Lower lobe of right lung (tissue), 2 donors: ENCODE measurements at regions not wholly inside any gene's neighbourhood (a gene's known extent, or its start where the extent isn't known, plus 50 kb on each side); places are given as distances from the start of the nearest gene placed in this dataset.

Source experiments
- ATAC-seq, 2 donors: fragments of 200-7000 bp; cut with Tn5 transposase; one replicate each; pipeline ENCODE4 v1.9.1; 2020 to 2022; ENCODE audit warnings: mild to moderate bottlenecking in 2 of 2, moderate library complexity in 2 of 2
- DNase-seq: peaks from one replicate; pipeline ENCODE4 v3.0.0-alpha.2; 2020
- H3K27ac ChIP-seq: fragments of 200-600 bp; one replicate; pipeline ENCODE4 v1.8.0; 2022
- H3K27me3 ChIP-seq: fragments of 200-600 bp; one replicate; pipeline ENCODE4 v1.8.0; 2022; ENCODE audit warnings: low read depth
- H3K36me3 ChIP-seq: fragments of 200-600 bp; one replicate; pipeline ENCODE4 v1.8.0; 2022; ENCODE audit warnings: mild to moderate bottlenecking
- H3K4me1 ChIP-seq: fragments of 200-600 bp; one replicate; pipeline ENCODE4 v1.8.0; 2022
- H3K4me3 ChIP-seq: fragments of 200-600 bp; one replicate; pipeline ENCODE4 v1.8.0; 2022; ENCODE audit warnings: mild to moderate bottlenecking
- H3K9me3 ChIP-seq: fragments of 200-600 bp; one replicate; pipeline ENCODE4 v1.8.0; 2022
- intact Hi-C: fragments of 100-400 bp; cut with DNase I; formaldehyde crosslinking; loops from one replicate; pipeline ENCODE4 v1.11.0; 2022
- TF ChIP-seq, protein P1 (sequence below): fragments of 200-600 bp; IDR thresholded peaks from one replicate; pipeline ENCODE4 v1.8.0; 2022; ENCODE audit warnings: antibody characterized with exemption, mild to moderate bottlenecking
- donor health status: DM: no; HTN: yes; CAD: no; lungs with severe emphysema.

DNA sequence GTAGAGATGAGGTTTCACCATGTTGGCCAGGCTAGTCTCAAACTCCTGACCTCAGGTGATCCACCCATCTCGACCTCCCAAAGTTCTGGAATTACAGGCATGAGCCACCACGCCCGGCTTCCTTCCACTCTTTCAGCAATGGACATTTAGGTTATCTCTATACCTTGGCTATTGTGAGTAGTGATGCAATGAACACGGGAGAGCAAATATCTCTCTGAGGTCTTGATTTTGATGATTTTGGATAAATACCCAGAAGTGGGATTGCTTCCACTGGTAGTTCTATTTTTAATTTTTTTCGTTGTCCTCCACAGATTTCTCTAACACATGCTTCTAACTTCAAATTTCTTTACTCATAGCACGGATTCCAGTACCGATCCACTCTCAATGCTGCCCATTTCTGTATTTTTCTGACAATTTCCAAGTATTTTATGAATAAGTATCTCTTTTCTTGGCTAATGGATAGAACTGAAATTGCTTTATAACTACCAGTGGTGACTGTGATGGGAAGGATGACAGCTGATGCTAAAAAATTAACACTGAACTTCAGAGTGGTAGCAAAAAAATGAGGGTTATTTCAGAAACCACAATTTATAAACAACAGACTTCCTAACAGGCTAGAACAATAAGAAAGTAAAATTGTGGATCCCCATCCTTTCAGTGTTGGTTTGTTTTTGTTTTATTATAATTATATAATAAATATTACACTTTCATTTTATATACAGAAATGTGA is 327.5 kb upstream of the RUNX1 start:
- Histone ChIP-seq H3K27ac (no peak overlapping the region), H3K4me1 (no peaks in the 10 kb centered on the region), H3K9me3 (no peaks in the 10 kb centered on the region), H3K27me3 (no peaks in the 10 kb centered on the region), H3K4me3 (no peak overlapping the region), H3K36me3 (no peaks in the 10 kb centered on the region)
- no peak for DNase-seq
- no peak for ATAC-seq
- intact Hi-C loops, result no loop called here
- TF ChIP-seq, protein P1, sequence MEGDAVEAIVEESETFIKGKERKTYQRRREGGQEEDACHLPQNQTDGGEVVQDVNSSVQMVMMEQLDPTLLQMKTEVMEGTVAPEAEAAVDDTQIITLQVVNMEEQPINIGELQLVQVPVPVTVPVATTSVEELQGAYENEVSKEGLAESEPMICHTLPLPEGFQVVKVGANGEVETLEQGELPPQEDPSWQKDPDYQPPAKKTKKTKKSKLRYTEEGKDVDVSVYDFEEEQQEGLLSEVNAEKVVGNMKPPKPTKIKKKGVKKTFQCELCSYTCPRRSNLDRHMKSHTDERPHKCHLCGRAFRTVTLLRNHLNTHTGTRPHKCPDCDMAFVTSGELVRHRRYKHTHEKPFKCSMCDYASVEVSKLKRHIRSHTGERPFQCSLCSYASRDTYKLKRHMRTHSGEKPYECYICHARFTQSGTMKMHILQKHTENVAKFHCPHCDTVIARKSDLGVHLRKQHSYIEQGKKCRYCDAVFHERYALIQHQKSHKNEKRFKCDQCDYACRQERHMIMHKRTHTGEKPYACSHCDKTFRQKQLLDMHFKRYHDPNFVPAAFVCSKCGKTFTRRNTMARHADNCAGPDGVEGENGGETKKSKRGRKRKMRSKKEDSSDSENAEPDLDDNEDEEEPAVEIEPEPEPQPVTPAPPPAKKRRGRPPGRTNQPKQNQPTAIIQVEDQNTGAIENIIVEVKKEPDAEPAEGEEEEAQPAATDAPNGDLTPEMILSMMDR, result no peak

DNA sequence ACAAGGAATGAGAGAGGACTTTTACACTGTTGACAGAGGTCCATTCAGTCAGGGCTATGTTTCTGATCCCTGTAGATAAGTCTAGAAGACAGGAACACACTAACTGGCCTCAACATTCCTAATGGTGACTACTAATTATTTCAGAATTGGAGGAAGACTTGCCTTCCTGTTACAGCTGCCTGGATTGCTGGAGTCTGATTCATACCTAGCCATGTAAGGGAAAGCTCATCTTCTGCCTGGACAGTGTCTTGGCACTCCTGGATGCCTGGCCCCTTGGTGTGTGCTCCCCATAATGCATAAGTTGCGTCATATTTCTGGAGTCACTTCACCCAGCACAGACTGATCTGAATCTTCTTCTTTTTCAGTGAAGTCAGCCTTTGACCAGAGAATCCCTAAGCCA is 326.0 kb upstream of the RUNX1 start:
- Histone ChIP-seq H3K9me3 (no peaks in the 10 kb centered on the region), H3K36me3 (no peaks in the 10 kb centered on the region), H3K27ac (no peak overlapping the region), H3K27me3 (no peaks in the 10 kb centered on the region), H3K4me1 (no peaks in the 10 kb centered on the region), H3K4me3 (no peak overlapping the region)
- ATAC-seq (no peak), DNase-seq (no peak)
- TF ChIP-seq, protein P1, result no peak
- intact Hi-C loops, result no loop called here

DNA sequence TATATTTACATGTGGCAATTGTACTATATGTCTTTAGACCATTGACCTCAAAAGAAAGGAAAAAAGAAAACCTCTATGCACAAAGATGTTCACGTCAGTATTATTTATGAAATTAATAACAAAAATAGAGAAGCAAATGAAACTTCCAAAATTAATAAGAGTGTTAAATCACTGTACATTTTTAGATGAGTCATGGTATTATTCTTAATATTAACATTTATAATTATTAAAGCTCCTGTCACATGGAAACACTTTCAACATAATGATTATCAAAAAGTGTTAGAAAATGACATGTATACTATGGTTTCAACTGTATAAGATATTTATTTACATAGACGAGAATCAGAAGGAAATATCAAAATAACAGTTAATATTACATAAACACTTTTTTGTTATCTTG is 324.9 kb upstream of the RUNX1 start:
- TF ChIP-seq, protein P1, result no peak
- DNase-seq, result no peak
- Histone ChIP-seq H3K9me3 (no peaks in the 10 kb centered on the region), H3K36me3 (no peaks in the 10 kb centered on the region), H3K4me3 (no peak overlapping the region), H3K27ac (no peak overlapping the region), H3K4me1 (no peaks in the 10 kb centered on the region), H3K27me3 (no peaks in the 10 kb centered on the region)
- intact Hi-C loops, result no loop called here
- ATAC-seq, result no peak

DNA sequence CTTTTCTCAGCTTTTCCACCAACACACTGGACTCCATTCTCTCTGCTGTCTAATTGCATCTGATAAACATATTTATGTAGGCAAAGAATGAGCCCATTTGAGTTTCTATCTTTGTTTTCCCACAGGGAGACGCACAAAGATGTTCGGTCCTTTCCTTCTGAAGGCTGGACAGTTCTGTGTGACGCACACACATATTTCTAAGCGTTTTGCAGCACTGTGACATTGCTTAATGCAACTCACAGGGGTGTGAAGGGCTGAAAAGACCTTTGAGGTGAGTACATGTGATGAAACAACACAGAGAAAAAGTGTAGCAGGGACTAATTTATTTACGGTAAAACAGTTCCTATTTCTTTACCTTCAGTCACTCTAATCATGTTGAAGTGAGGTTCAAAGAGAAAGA is 323.1 kb upstream of the RUNX1 start:
- intact Hi-C loops, result no loop called here

DNA sequence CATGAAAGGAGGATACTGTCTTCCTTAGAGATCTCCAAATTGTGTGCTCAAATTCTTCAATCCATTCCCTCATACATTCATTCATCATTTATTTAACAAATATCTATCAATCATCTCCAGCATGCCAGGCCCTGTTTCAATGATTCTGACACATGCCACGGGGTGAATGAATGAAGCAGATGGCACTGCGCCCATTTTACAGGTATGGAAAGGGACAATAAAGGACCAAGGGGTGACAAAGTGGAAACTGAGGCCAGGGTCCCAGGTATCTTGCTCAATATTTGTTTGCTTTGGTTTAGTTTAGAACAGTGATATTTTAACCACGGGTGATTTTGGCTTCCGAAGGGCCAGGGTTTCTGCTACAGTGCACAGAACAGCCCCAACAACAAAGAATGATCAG is 321.6 kb upstream of the RUNX1 start:
- Histone ChIP-seq H3K4me1 (no peaks in the 10 kb centered on the region), H3K9me3 (no peaks in the 10 kb centered on the region), H3K4me3 (no peak overlapping the region), H3K27me3 (no peaks in the 10 kb centered on the region), H3K36me3 (no peaks in the 10 kb centered on the region), H3K27ac (no peak overlapping the region)
- TF ChIP-seq, protein P1, result no peak
- DNase-seq (no peak), ATAC-seq (no peak)
- intact Hi-C loops, result no loop called here

More for the DNA sequence above, 323.1 kb upstream of the RUNX1 start:
- TF ChIP-seq, protein P1, result no peak
- Histone ChIP-seq H3K27ac (no peak overlapping the region), H3K4me3 (no peak overlapping the region), H3K4me1 (no peaks in the 10 kb centered on the region), H3K9me3 (no peaks in the 10 kb centered on the region), H3K27me3 (no peaks in the 10 kb centered on the region), H3K36me3 (no peaks in the 10 kb centered on the region)
- DNase-seq (no peak), ATAC-seq (no peak)
